Gastroesophageal sphincter (tissue), 4 donors: ENCODE measurements at regions not wholly inside any gene's neighbourhood (a gene's known extent, or its start where the extent isn't known, plus 50 kb on each side); places are given as distances from the start of the nearest gene placed in this dataset.

Experiments used
- ATAC-seq: fragments of 150-250 bp; one replicate; pipeline ENCODE4 v1.9.1; 2016; ENCODE audit warnings: mild to moderate bottlenecking, moderate library complexity
- H3K27ac ChIP-seq, 4 donors: fragments of 200-600 bp; sonication (generic) in 3 of 4; 1 replicate in 3 of 4; 2 replicates in 1 of 4; pipeline ENCODE4 v1.5.1; 2016 to 2019
- H3K27me3 ChIP-seq: fragments of 200-600 bp; sonication (generic); one replicate; pipeline ENCODE4 v1.5.1; 2019
- H3K36me3 ChIP-seq, 2 donors: fragments of 200-600 bp; sonication (generic); one replicate each; pipeline ENCODE4 v1.5.1; 2019; ENCODE audit warnings: control low read depth in 1 of 2
- H3K4me1 ChIP-seq, 3 donors: fragments of 200-600 bp; sonication (generic); 1 replicate in 2 of 3; 2 replicates in 1 of 3; pipeline ENCODE4 v1.5.1; 2016 to 2019; ENCODE audit warnings: control low read depth in 2 of 3
- H3K4me3 ChIP-seq, 2 donors: fragments of 200-600 bp; sonication (generic); one replicate each; pipeline ENCODE4 v1.5.1; 2019; ENCODE audit warnings: mild to moderate bottlenecking in 1 of 2, moderate library complexity in 1 of 2
- H3K9me3 ChIP-seq, 3 donors: fragments of 200-600 bp; sonication (generic); one replicate each; pipeline ENCODE4 v1.5.1; 2017 to 2019; ENCODE audit warnings: control low read depth in 2 of 3
- EP300 ChIP-seq: sonication (generic); formaldehyde crosslinking; IDR thresholded peaks from one replicate; pipeline ENCODE4 v1.6.1; 2017; ENCODE audit warnings: antibody characterized with exemption, mild to moderate bottlenecking
- POLR2A ChIP-seq, 2 donors: fragments of 450-650 bp; IDR thresholded peaks; one replicate each; pipeline ENCODE4 v1.6.1; 2017; ENCODE audit warnings: antibody characterized with exemption in 2 of 2, mild to moderate bottlenecking in 2 of 2, moderate library complexity in 1 of 2
- POLR2AphosphoS5 ChIP-seq: sonication (generic); formaldehyde crosslinking; IDR thresholded peaks from one replicate; pipeline ENCODE4 v1.6.1; 2017; ENCODE audit warnings: antibody characterized with exemption
- WGBS, 2 donors: methylation state at CpG; one replicate each; pipeline ENCODE4 v1.1.5; 2018; ENCODE audit warnings: low coverage in 1 of 2; 5-methylcytosine and 5-hydroxymethylcytosine counted together
- TF ChIP-seq, protein P1 (sequence below), 4 experiments: fragments of 200-600 bp in 2 of 4; fragments of 450-650 bp in 2 of 4; sonication (generic) in 1 of 4; IDR thresholded peaks; one replicate each; pipeline ENCODE4 v1.5.1; 2017 to 2019; ENCODE audit warnings: antibody characterized with exemption in 4 of 4, mild to moderate bottlenecking in 2 of 4, moderate library complexity in 2 of 4

DNA sequence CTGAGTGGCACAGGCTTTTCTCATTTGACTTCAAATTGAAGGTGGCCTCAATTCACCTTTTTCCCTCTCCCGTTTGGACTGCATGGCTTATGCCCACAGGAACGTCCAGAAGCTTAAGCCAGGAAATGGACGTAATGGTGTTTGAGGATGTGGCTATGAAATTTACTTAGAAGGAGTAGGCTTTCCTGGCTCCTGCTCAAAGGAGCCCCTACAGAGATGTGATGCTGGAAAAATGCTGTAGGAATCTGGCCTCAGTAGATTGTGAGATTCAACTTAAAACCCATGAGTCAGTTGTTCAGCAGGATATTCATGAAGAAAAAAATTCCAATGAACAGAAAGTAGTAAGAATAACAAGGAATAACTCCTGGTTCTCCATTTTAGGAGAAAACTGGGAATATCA lies 129.0 kb downstream of the ICOS start:
- TF ChIP-seq, protein P1, sequence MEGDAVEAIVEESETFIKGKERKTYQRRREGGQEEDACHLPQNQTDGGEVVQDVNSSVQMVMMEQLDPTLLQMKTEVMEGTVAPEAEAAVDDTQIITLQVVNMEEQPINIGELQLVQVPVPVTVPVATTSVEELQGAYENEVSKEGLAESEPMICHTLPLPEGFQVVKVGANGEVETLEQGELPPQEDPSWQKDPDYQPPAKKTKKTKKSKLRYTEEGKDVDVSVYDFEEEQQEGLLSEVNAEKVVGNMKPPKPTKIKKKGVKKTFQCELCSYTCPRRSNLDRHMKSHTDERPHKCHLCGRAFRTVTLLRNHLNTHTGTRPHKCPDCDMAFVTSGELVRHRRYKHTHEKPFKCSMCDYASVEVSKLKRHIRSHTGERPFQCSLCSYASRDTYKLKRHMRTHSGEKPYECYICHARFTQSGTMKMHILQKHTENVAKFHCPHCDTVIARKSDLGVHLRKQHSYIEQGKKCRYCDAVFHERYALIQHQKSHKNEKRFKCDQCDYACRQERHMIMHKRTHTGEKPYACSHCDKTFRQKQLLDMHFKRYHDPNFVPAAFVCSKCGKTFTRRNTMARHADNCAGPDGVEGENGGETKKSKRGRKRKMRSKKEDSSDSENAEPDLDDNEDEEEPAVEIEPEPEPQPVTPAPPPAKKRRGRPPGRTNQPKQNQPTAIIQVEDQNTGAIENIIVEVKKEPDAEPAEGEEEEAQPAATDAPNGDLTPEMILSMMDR (IDR thresholded peaks at IDR 0.05) = no peak
- no peak for TF ChIP-seq POLR2AphosphoS5
- TF ChIP-seq POLR2A (IDR thresholded peaks at IDR 0.05) = no peak
- TF ChIP-seq EP300 = no peak
- no peak for ATAC-seq
- no peaks in the 10 kb centered on the region for H3K27me3 ChIP-seq
- H3K36me3 ChIP-seq = no peaks in the 10 kb centered on the region
- no peak overlapping the region for H3K4me3 ChIP-seq
- H3K9me3 ChIP-seq = no peaks in the 10 kb centered on the region
- H3K27ac ChIP-seq = no peak overlapping the region
- WGBS, 2 donors = 62 to 69% methylated on average over 3 of the region's 3 CpGs
- H3K4me1 ChIP-seq = no peaks in the 10 kb centered on the region

- H3K36me3 ChIP-seq = no peaks in the 10 kb centered on the region
- no peak for ATAC-seq
- H3K4me3 ChIP-seq = no peak overlapping the region
- H3K4me1 ChIP-seq = no peaks in the 10 kb centered on the region
- no peaks in the 10 kb centered on the region for H3K27me3 ChIP-seq
- no peaks in the 10 kb centered on the region for H3K9me3 ChIP-seq
- TF ChIP-seq, protein P1 (IDR thresholded peaks at IDR 0.05) = no peak
- 25 to 55% methylated on average over 1 of the region's 1 CpG for WGBS, 2 donors
- H3K27ac ChIP-seq = no peak overlapping the region
These were observed 129.5 kb downstream of the ICOS start for GRCh38 chr2:204066051-204066450.

DNA sequence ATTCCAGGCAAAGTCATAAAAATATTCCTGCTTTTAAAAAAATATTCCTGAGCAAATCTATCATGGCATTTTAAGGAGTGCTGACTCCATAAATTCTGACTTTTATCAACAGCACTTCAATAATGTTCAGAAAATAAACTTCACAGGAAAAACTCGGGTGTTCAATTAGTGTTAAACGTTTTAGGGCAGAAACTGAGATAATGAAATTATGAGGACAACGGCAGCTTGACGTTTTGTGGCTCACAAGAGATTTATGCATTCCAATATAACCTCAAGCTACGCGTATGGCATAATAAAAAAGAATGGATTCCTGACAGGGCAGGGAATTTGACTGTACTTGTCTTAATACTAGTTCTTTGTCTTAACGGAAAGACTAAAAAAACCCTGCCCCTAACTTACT lies 133.2 kb downstream of the ICOS start:
- no peak for ATAC-seq
- Histone ChIP-seq H3K4me1 (no peaks in the 10 kb centered on the region), H3K27ac (no peak overlapping the region), H3K9me3 (no peaks in the 10 kb centered on the region), H3K27me3 (no peaks in the 10 kb centered on the region), H3K36me3 (no peaks in the 10 kb centered on the region), H3K4me3 (no peak overlapping the region)
- TF ChIP-seq EP300 = no peak
- no peak for TF ChIP-seq POLR2A (IDR thresholded peaks at IDR 0.05)
- no peak for TF ChIP-seq POLR2AphosphoS5
- TF ChIP-seq, protein P1 (IDR thresholded peaks at IDR 0.05) = no peak
- 62 to 69% methylated on average over 7 of the region's 7 CpGs for WGBS, 2 donors

- Histone ChIP-seq H3K36me3 (no peaks in the 10 kb centered on the region), H3K27ac (no peak overlapping the region), H3K4me1 (no peaks in the 10 kb centered on the region), H3K4me3 (no peak overlapping the region), H3K9me3 (no peaks in the 10 kb centered on the region), H3K27me3 (no peaks in the 10 kb centered on the region)
- ATAC-seq = no peak
- 59 to 100% methylated on average over 1 to 5 of the region's 8 CpGs for WGBS, 2 donors
- no peak for TF ChIP-seq POLR2A (IDR thresholded peaks at IDR 0.05)
- TF ChIP-seq, protein P1 (IDR thresholded peaks at IDR 0.05) = peak in 2 of 4 experiments; percentile 12 to 45
- no peak for TF ChIP-seq EP300
- TF ChIP-seq POLR2AphosphoS5 = no peak
These were observed 136.1 kb downstream of the ICOS start for GRCh38 chr2:204072443-204073324.

DNA sequence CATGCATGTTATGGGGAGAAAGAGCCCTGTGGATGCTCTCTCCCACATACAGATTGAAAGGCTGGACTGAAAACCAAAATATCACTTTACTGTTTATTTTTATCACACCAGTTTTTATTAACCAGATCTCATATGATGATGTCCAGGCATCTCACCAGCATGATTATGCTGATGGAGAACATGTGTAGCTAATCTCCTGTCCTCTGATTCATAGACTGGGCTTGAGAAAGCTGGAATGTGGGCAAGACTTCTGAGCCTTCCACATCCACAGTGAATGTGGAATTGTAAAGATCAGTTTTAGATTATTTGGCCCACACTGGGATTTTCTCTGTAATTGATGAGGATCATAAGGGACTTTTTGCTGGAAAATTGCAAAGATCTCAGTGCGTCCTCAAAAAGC lies 137.9 kb downstream of the ICOS start:
- no peaks in the 10 kb centered on the region for H3K4me1 ChIP-seq
- no peak overlapping the region for H3K27ac ChIP-seq
- WGBS, 2 donors = 36 to 83% methylated on average over 1 of the region's 1 CpG
- no peaks in the 10 kb centered on the region for H3K36me3 ChIP-seq
- TF ChIP-seq POLR2AphosphoS5 = peak; percentile 25
- TF ChIP-seq, protein P1 (IDR thresholded peaks at IDR 0.05) = no peak
- TF ChIP-seq POLR2A (IDR thresholded peaks at IDR 0.05) = no peak
- TF ChIP-seq EP300 = no peak
- no peaks in the 10 kb centered on the region for H3K9me3 ChIP-seq
- H3K27me3 ChIP-seq = no peaks in the 10 kb centered on the region
- ATAC-seq = no peak
- no peak overlapping the region for H3K4me3 ChIP-seq
